ENCODE measurements at regions not wholly inside any gene's neighbourhood (a gene's known extent, or its start where the extent isn't known, plus 50 kb on each side); places are given as distances from the start of the nearest gene placed in this dataset.

DNA sequence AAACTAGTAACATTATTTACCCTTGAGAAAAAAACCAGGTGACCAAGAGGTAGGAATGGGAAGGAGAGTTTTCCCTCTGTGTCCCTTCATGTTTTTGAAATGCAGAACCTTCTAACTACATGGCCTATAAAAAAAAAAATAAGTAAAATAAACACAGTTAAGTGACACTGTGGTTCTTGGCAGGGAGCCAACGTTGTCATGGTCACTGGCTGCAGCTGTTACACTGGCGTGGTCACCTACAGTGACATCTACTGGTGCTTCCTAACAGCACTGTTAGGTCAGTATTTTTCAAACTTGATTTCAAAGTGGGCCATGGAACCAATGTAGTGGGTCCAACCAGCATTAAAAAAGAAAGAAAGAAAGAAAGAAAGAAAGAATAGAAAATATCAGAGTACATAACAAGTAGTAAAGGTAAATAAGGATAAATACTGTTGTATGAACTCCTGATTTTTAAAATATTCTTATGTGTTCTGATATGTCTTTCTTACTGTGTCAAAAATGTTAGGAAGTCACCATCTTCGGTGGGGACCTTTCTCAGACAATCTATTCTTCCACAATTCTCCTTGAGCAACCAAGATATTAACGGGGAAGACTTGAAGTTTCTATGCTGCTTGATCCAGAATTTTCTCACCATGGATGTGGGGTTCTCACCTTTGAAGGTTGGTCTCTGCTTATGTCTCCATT, 59.1 kb upstream of the PJA2 start:
- peak; percentile 91 for DNase-seq (ENCODE audit: low read depth)

DNA sequence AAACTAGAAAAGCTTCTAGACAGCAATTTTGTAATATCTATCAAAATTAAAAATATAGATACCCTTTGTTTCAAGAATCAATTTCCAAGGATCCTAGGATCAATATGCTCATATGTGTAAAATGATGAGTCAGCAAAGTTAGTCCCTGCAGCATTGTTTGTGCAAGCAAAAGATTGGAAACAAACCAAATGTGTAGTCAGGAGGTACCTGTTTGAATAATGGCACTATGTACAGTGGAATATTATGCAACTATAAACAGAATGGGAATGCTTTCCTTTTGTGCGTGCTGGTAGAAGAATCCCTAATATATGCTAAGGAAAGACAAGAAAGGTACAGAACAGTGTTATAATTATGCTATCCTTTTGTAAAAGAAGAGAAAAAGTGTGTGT, 58.5 kb upstream of the PJA2 start:
- no peak for DNase-seq (ENCODE audit: low read depth)

DNA sequence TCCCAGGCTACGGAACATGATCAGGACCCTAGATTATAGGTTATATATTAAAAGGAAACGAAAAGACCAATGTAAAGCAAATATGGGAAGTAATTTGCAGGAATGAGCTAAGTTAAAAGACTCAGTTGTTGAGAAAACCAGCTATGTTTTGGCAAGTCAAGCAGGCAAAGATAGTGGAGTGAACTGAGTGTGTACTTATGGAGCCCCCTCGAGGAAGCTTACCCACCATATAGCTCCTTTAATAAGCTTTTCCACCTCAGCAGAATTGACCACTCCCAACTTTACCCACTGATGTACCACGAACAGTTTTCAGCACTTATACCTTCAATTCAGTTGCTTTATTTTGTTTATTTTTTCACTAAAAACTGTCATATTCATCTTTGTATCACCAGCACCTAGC, 57.3 kb upstream of the PJA2 start:
- no peak for DNase-seq (ENCODE audit: low read depth)

Measured in renal cortical epithelial cell (primary cell).